GM19099 (cell line): ENCODE measurements at regions not wholly inside any gene's neighbourhood (a gene's known extent, or its start where the extent isn't known, plus 50 kb on each side); places are given as distances from the start of the nearest gene placed in this dataset.

Experiments
- POLR2A ChIP-seq: IDR thresholded peaks from 3 replicates; pipeline ENCODE4 v1.6.1; 2011; ENCODE audit warnings: low read depth; ENCODE audit not compliant: insufficient read length; ENCODE audit errors: extremely low read depth

DNA sequence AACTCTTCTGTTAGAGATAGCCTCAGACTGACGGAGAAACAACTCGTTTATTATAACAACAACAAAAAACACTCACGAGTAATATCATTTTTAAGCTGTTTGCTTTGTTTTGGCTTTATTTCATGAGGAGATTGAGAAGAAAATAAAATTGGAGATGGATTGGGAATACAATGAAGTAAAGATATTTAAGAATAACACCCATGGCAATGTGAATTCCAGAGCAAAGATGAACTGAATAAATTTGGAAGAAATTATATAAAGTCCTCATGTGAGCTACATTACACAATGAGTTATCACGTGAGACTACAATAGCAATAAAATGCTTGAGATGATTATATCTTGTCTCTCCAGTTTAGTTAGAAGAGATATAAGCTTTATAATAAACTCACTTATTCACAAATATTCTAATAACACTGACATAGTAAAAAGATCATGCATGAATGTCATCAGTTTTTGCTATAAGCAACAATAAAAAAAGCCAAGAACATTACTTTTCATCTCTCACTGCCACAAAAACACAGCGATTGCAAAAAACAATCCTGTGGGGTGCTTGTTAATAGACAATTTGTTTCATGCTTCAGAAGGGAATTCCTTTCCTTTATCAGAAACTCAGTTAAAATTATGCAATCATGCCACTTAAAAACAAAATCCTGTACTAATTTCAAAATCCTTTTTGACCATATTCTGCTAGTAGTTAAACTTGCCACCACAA is 696.7 kb upstream of the MARCKS start:
- no peak for TF ChIP-seq POLR2A

DNA sequence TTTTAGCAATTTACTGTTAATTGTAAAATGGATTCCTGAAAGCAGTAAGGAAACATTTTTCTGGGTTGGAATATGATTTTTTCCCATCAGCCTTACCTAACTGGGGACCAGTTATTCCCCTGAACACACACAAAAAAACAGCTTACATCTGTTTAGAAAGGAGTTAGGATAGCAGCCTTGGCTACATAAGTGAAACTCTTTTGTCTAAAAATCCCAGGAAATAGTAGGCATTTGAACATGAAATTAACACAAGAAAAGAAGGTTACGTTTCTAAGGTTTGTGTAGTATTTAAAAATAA is 696.2 kb upstream of the MARCKS start:
- no peak for TF ChIP-seq POLR2A

DNA sequence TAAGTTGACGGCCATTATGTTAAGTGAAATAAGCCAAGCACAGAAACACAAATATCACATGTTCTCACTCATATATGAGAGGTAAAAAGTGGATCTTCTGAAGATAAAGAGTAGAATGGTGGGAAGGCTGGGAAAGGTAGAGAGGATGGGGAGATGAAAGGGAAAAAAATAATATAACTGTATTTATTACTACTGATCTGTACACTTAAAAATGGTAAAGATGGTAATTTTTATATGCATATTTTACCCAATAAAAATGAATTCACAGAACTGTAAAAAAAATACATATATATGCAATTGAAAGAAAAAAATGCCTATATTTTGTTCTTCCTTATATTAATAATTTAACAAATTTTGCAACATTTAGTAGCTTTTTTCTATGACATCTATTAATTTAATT is 694.4 kb upstream of the MARCKS start:
- TF ChIP-seq POLR2A, result no peak

- TF ChIP-seq POLR2A, result no peak
These were observed 689.1 kb upstream of the MARCKS start for GRCh38 chr6:113168057-113168456.

- TF ChIP-seq POLR2A, result no peak
These were observed 687.7 kb upstream of the MARCKS start for GRCh38 chr6:113169484-113169883.

DNA sequence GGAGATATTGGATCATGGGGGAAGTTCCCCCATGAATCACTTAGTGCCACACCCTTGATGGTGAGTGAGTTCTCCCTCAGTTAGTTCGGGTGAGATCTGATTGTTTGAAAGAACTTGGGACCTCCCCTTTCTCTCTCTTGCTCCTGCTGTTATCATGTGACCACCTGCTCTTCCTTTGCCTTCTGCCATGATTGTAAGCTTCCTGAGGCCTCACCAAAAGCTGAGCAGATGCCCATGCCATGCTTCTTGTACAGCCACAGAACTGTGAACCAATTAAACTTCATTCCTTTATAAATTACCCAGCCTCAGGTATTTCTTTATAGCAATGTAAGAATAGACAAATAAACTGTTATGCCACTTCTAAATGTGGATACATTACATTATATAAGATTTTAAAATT is 686.7 kb upstream of the MARCKS start:
- no peak for TF ChIP-seq POLR2A

- TF ChIP-seq POLR2A, result no peak
These were observed 685.3 kb upstream of the MARCKS start for GRCh38 chr6:113171882-113172281.

- no peak for TF ChIP-seq POLR2A
These were observed 684.6 kb upstream of the MARCKS start for GRCh38 chr6:113172531-113172966.

GRCh38 chr6:113178349-113178748 is 678.8 kb upstream of the MARCKS start:
- TF ChIP-seq POLR2A, result no peak

- TF ChIP-seq POLR2A, result no peak
These were observed 676.0 kb upstream of the MARCKS start for GRCh38 chr6:113181164-113181563.

DNA sequence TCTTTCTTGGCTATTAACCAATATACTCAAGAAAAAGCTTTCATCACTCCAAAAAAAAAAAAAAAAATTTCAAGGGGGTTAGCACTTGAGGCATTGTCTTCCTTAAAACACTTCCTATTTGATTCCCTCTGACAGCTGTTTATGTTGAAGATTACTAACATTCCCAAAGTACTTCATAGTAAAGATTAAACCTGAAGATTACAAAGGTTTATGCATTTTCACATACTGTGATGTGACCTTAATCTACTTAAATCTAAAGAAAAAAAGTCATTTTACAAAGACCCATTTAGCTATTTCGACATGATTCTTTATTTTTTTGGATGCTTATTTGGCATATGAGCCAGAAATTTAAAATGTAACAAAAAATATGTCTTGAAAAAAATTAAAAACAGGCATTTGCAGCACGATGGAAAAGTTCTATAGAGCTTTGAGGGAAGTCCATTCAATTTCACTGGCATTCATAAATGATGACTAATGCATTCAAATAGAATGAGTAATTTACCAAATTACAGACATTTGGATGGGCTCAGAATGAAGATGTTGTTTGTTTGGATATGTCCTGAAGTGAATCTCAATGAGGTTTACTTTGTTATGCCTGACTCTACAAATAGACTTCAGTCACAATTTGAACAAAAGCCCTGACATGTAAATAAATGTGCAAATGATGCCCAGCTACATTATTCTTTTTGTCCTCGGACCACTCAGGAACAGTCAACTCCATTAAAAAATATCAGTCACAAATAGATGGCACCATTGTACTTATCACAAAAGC is 674.6 kb upstream of the MARCKS start:
- TF ChIP-seq POLR2A, result no peak

- no peak for TF ChIP-seq POLR2A
These were observed 672.9 kb upstream of the MARCKS start for GRCh38 chr6:113184291-113184690.

- TF ChIP-seq POLR2A, result no peak
These were observed 672.4 kb upstream of the MARCKS start for GRCh38 chr6:113184736-113185135.

DNA sequence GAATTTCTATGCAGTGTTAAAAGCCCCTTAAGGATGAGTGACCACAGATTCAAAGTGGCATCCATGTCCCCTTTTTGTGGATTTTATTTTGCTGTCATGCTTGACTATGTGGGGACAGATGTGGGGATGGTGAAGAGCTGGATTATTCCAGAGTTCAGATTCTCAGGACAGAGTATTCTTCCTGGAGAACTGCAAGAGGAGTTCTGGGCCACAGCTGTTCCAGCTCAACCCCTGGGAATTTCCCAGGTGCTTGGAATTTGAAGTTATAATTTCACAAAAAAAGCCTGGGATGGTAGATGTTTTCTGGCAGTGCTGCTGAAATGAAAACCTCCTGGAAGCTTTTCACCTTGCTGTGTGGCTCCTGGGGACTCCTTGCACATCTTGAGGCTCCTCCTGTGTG is 671.8 kb upstream of the MARCKS start:
- TF ChIP-seq POLR2A, result no peak

- no peak for TF ChIP-seq POLR2A
These were observed 669.5 kb upstream of the MARCKS start for GRCh38 chr6:113187661-113188060.

GRCh38 chr6:113188962-113189361 is 668.2 kb upstream of the MARCKS start:
- no peak for TF ChIP-seq POLR2A
